ENCODE measurements at regions not wholly inside any gene's neighbourhood (a gene's known extent, or its start where the extent isn't known, plus 50 kb on each side); places are given as distances from the start of the nearest gene placed in this dataset.

GRCh38 chr5:174590820-174591219, 133.6 kb upstream of the MSX2 start:
- DNase-seq, result no peak

GRCh38 chr5:174596429-174596828, 128.0 kb upstream of the MSX2 start:
- Histone ChIP-seq H3K27me3 (ENCODE audit: control insufficient read depth in 3 of 3, insufficient read depth in 3 of 3, low read length in 2 of 3) (peaks cover 0 to 11% (median 7%) of the 10 kb centered on the region in 3 donors), H3K4me3 (no peak overlapping the region), H3K9ac (ENCODE audit: insufficient read depth in 1 of 2, low read length in 2 of 2) (no peak overlapping the region), H3K9me3 (ENCODE audit: control insufficient read depth in 4 of 4, insufficient read depth in 3 of 4, low read length in 3 of 4) (no peaks in the 10 kb centered on the region), H3K4me1 (ENCODE audit: control insufficient read depth in 5 of 5, insufficient read depth in 5 of 5, low read length in 5 of 5) (peaks cover 0 to 4% (median 0%) of the 10 kb centered on the region in 5 donors), H3K27ac (ENCODE audit: low read depth in 1 of 2, low read length in 1 of 2) (no peak overlapping the region), H3K36me3 (ENCODE audit: control insufficient read depth in 4 of 4, insufficient read depth in 4 of 4, low read length in 4 of 4) (no peaks in the 10 kb centered on the region)
- 59 to 88% methylated on average over 1 of the region's 1 CpG for WGBS, 2 donors
- no peak for TF ChIP-seq CTCF (IDR thresholded peaks at IDR 0.05; ENCODE audit: control extremely low read depth, extremely low read depth)
- DNase-seq (peak in 2 of 3 donors; percentile 40 to 64), ATAC-seq (ENCODE audit: insufficient read depth, low FRiP score) (peak; percentile 36)

More at GRCh38 chr5:174590820-174591219, 133.6 kb upstream of the MSX2 start:
- Histone ChIP-seq H3K27me3 (ENCODE audit: control insufficient read depth in 3 of 3, insufficient read depth in 3 of 3, low read length in 2 of 3) (no peaks in the 10 kb centered on the region), H3K36me3 (ENCODE audit: control insufficient read depth in 4 of 4, insufficient read depth in 4 of 4, low read length in 4 of 4) (no peaks in the 10 kb centered on the region), H3K4me1 (ENCODE audit: control insufficient read depth in 5 of 5, insufficient read depth in 5 of 5, low read length in 5 of 5) (no peaks in the 10 kb centered on the region), H3K4me3 (no peak overlapping the region), H3K27ac (ENCODE audit: low read depth in 1 of 2, low read length in 1 of 2) (no peak overlapping the region), H3K9me3 (ENCODE audit: control insufficient read depth in 4 of 4, insufficient read depth in 3 of 4, low read length in 3 of 4) (peaks cover 0 to 1% (median 0%) of the 10 kb centered on the region in 4 donors), H3K9ac (ENCODE audit: insufficient read depth in 1 of 2, low read length in 2 of 2) (no peak overlapping the region)
- no peak for ATAC-seq (ENCODE audit: insufficient read depth, low FRiP score)
- WGBS, 2 donors, result 91 to 93% methylated on average over 3 of the region's 3 CpGs
- no peak for TF ChIP-seq CTCF (IDR thresholded peaks at IDR 0.05; ENCODE audit: control extremely low read depth, extremely low read depth)

GRCh38 chr5:174599992-174600391, 124.4 kb upstream of the MSX2 start:
- Histone ChIP-seq H3K27ac (ENCODE audit: low read depth in 1 of 2, low read length in 1 of 2) (no peak overlapping the region), H3K27me3 (ENCODE audit: control insufficient read depth in 3 of 3, insufficient read depth in 3 of 3, low read length in 2 of 3) (peaks cover 0 to 12% (median 11%) of the 10 kb centered on the region in 3 donors), H3K4me3 (no peak overlapping the region), H3K36me3 (ENCODE audit: control insufficient read depth in 4 of 4, insufficient read depth in 4 of 4, low read length in 4 of 4) (no peaks in the 10 kb centered on the region), H3K4me1 (ENCODE audit: control insufficient read depth in 5 of 5, insufficient read depth in 5 of 5, low read length in 5 of 5) (peaks cover 0 to 4% (median 0%) of the 10 kb centered on the region in 5 donors), H3K9ac (ENCODE audit: insufficient read depth in 1 of 2, low read length in 2 of 2) (peak overlapping the region in 1 of 2 donors; percentile 2), H3K9me3 (ENCODE audit: control insufficient read depth in 4 of 4, insufficient read depth in 3 of 4, low read length in 3 of 4) (no peaks in the 10 kb centered on the region)
- WGBS, 2 donors, result 10 to 18% methylated on average over 6 of the region's 6 CpGs
- DNase-seq, result peak in 1 of 3 donors; percentile 61
- TF ChIP-seq CTCF (IDR thresholded peaks at IDR 0.05; ENCODE audit: control extremely low read depth, extremely low read depth), result no peak
- no peak for ATAC-seq (ENCODE audit: insufficient read depth, low FRiP score)

- Histone ChIP-seq H3K36me3 (ENCODE audit: control insufficient read depth in 4 of 4, insufficient read depth in 4 of 4, low read length in 4 of 4) (no peaks in the 10 kb centered on the region), H3K27ac (ENCODE audit: low read depth in 1 of 2, low read length in 1 of 2) (no peak overlapping the region), H3K4me3 (no peak overlapping the region), H3K9me3 (ENCODE audit: control insufficient read depth in 4 of 4, insufficient read depth in 3 of 4, low read length in 3 of 4) (no peaks in the 10 kb centered on the region), H3K9ac (ENCODE audit: insufficient read depth in 1 of 2, low read length in 2 of 2) (no peak overlapping the region), H3K27me3 (ENCODE audit: control insufficient read depth in 3 of 3, insufficient read depth in 3 of 3, low read length in 2 of 3) (peaks cover 0 to 12% (median 11%) of the 10 kb centered on the region in 3 donors), H3K4me1 (ENCODE audit: control insufficient read depth in 5 of 5, insufficient read depth in 5 of 5, low read length in 5 of 5) (peaks cover 0 to 4% (median 0%) of the 10 kb centered on the region in 5 donors)
- TF ChIP-seq CTCF (IDR thresholded peaks at IDR 0.05; ENCODE audit: control extremely low read depth, extremely low read depth), result no peak
- 85 to 100% methylated on average over 1 of the region's 1 CpG for WGBS, 2 donors
- no peak for DNase-seq
- no peak for ATAC-seq (ENCODE audit: insufficient read depth, low FRiP score)
Measured at GRCh38 chr5:174601946-174602345, 122.4 kb upstream of the MSX2 start.
